OCI-LY1 (cell line): ENCODE measurements at regions not wholly inside any gene's neighbourhood (a gene's known extent, or its start where the extent isn't known, plus 50 kb on each side); places are given as distances from the start of the nearest gene placed in this dataset.
A peak's percentile ranks its signal among the peaks of the same experiment; 100 is the strongest.

ENCODE experiments used
- H2AFZ ChIP-seq: fragments of 200-600 bp; sonication (generic), shearing (Covaris generic); 2 replicates; pipeline ENCODE4 v1.6.0; 2014; ENCODE audit warnings: antibody characterized with exemption, mild to moderate bottlenecking, low read length
- H3F3A ChIP-seq: fragments of 200-600 bp; sonication (generic), shearing (Covaris generic); 2 replicates; pipeline ENCODE4 v1.6.0; 2014; ENCODE audit warnings: mild to moderate bottlenecking, antibody characterized with exemption, low read length, moderate library complexity; ENCODE audit not compliant: insufficient read depth
- H3K27ac ChIP-seq: fragments of 200-600 bp; sonication (generic); 2 replicates; pipeline ENCODE4 v1.5.1; 2014; ENCODE audit warnings: low read length, mixed run types, mild to moderate bottlenecking, low read depth; ENCODE audit not compliant: poor library complexity, severe bottlenecking
- H3K27me3 ChIP-seq: fragments of 200-600 bp; sonication (generic); 2 replicates; pipeline ENCODE4 v1.6.0; 2014; ENCODE audit warnings: antibody characterized with exemption, mild to moderate bottlenecking, low read length, moderate library complexity; ENCODE audit not compliant: insufficient read depth
- H3K36me3 ChIP-seq: fragments of 200-600 bp; sonication (generic); 2 replicates; pipeline ENCODE4 v1.6.1; 2014; ENCODE audit warnings: mild to moderate bottlenecking, antibody characterized with exemption, low read length, moderate library complexity, mixed read lengths; ENCODE audit not compliant: insufficient read depth
- H3K4me1 ChIP-seq: fragments of 200-600 bp; sonication (generic); 2 replicates; pipeline ENCODE4 v1.5.1; 2014; ENCODE audit warnings: mild to moderate bottlenecking, low read length, moderate library complexity; ENCODE audit not compliant: insufficient read depth, severe bottlenecking
- H3K4me2 ChIP-seq: fragments of 200-600 bp; sonication (generic), shearing (Covaris generic); 2 replicates; pipeline ENCODE4 v1.6.1; 2014; ENCODE audit warnings: low read length
- H3K4me3 ChIP-seq: fragments of 200-600 bp; sonication (generic); 2 replicates; pipeline ENCODE4 v1.5.1; 2014; ENCODE audit warnings: low read length, low read depth, mild to moderate bottlenecking, mixed read lengths; ENCODE audit not compliant: poor library complexity, severe bottlenecking
- H3K79me2 ChIP-seq: fragments of 200-600 bp; shearing (Covaris generic); 2 replicates; pipeline ENCODE4 v1.6.1; 2016; ENCODE audit warnings: mixed run types, low read length, mixed read lengths; ENCODE audit not compliant: insufficient read depth
- H3K9ac ChIP-seq: fragments of 200-600 bp; sonication (generic), shearing (Covaris generic); 2 replicates; pipeline ENCODE4 v1.6.1; 2014; ENCODE audit warnings: mild to moderate bottlenecking, low read length, mixed read lengths
- H3K9me2 ChIP-seq: fragments of 200-600 bp; sonication (generic), shearing (Covaris generic); 2 replicates; pipeline ENCODE4 v1.6.1; 2014; ENCODE audit warnings: low read depth, mild to moderate bottlenecking, low read length, mixed read lengths
- H3K9me3 ChIP-seq: fragments of 200-600 bp; shearing (Covaris generic); 2 replicates; pipeline ENCODE4 v1.6.1; 2014; ENCODE audit warnings: low read length, mixed read lengths
- H4K20me1 ChIP-seq: fragments of 200-600 bp; sonication (generic), shearing (Covaris generic); 2 replicates; pipeline ENCODE4 v1.6.0; 2016; ENCODE audit warnings: mild to moderate bottlenecking, low read length; ENCODE audit not compliant: insufficient read depth
- EZH2 ChIP-seq: fragments of 200-600 bp; sonication (generic), shearing (Covaris generic); IDR thresholded peaks from 2 replicates; pipeline ENCODE4 v1.8.0; 2017; ENCODE audit warnings: borderline replicate concordance, mixed run types, mild to moderate bottlenecking, antibody characterized with exemption, low read length, moderate library complexity, mixed read lengths
- TF ChIP-seq, protein P1 (sequence below): fragments of 200-600 bp; sonication (generic), shearing (Covaris generic); IDR thresholded peaks from 2 replicates; pipeline ENCODE4 v1.5.1; 2017; ENCODE audit warnings: mild to moderate bottlenecking, antibody characterized with exemption, low read length, moderate library complexity, mixed read lengths

GRCh38 chr1:5394111-5394510, 598.1 kb downstream of the NPHP4 start:
- H3K4me3 ChIP-seq, result no peak overlapping the region
- no peaks in the 10 kb centered on the region for H3K36me3 ChIP-seq
- no peaks in the 10 kb centered on the region for H4K20me1 ChIP-seq
- H3K9me2 ChIP-seq, result no peaks in the 10 kb centered on the region
- TF ChIP-seq, protein P1, sequence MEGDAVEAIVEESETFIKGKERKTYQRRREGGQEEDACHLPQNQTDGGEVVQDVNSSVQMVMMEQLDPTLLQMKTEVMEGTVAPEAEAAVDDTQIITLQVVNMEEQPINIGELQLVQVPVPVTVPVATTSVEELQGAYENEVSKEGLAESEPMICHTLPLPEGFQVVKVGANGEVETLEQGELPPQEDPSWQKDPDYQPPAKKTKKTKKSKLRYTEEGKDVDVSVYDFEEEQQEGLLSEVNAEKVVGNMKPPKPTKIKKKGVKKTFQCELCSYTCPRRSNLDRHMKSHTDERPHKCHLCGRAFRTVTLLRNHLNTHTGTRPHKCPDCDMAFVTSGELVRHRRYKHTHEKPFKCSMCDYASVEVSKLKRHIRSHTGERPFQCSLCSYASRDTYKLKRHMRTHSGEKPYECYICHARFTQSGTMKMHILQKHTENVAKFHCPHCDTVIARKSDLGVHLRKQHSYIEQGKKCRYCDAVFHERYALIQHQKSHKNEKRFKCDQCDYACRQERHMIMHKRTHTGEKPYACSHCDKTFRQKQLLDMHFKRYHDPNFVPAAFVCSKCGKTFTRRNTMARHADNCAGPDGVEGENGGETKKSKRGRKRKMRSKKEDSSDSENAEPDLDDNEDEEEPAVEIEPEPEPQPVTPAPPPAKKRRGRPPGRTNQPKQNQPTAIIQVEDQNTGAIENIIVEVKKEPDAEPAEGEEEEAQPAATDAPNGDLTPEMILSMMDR, result peak; percentile 29; the same call in 1 of the 2 replicates
- no peak for TF ChIP-seq EZH2
- peaks cover 3% of the 10 kb centered on the region for H3K27me3 ChIP-seq
- no peaks in the 10 kb centered on the region for H3F3A ChIP-seq
- no peaks in the 10 kb centered on the region for H3K9me3 ChIP-seq
- H3K4me1 ChIP-seq, result no peaks in the 10 kb centered on the region
- no peak overlapping the region for H3K9ac ChIP-seq
- no peak overlapping the region for H2AFZ ChIP-seq
- H3K27ac ChIP-seq, result no peak overlapping the region
- no peaks in the 10 kb centered on the region for H3K79me2 ChIP-seq
- H3K4me2 ChIP-seq, result no peak overlapping the region

- Histone ChIP-seq H3K4me1 (no peaks in the 10 kb centered on the region), H3K36me3 (no peaks in the 10 kb centered on the region), H3K9ac (no peak overlapping the region), H3K9me2 (no peaks in the 10 kb centered on the region), H4K20me1 (no peaks in the 10 kb centered on the region), H3F3A (no peaks in the 10 kb centered on the region), H2AFZ (no peak overlapping the region), H3K27me3 (peaks cover 3% of the 10 kb centered on the region), H3K4me2 (no peak overlapping the region), H3K27ac (no peak overlapping the region), H3K4me3 (no peak overlapping the region), H3K9me3 (no peaks in the 10 kb centered on the region), H3K79me2 (no peaks in the 10 kb centered on the region)
- TF ChIP-seq, protein P1, result no peak
- no peak for TF ChIP-seq EZH2
Observed at GRCh38 chr1:5393603-5394002, 598.6 kb downstream of the NPHP4 start.

- Histone ChIP-seq H2AFZ (no peak overlapping the region), H3K4me2 (no peak overlapping the region)
Observed at GRCh38 chr1:5393146-5393545, 599.1 kb downstream of the NPHP4 start.

More at GRCh38 chr1:5393146-5393545, 599.1 kb downstream of the NPHP4 start:
- Histone ChIP-seq H3K27me3 (peaks cover 3% of the 10 kb centered on the region), H3K4me3 (no peak overlapping the region), H3F3A (no peaks in the 10 kb centered on the region), H3K9me3 (no peaks in the 10 kb centered on the region), H4K20me1 (no peaks in the 10 kb centered on the region), H3K9me2 (no peaks in the 10 kb centered on the region), H3K9ac (no peak overlapping the region), H3K79me2 (no peaks in the 10 kb centered on the region), H3K36me3 (no peaks in the 10 kb centered on the region), H3K4me1 (no peaks in the 10 kb centered on the region), H3K27ac (no peak overlapping the region)
- no peak for TF ChIP-seq EZH2
- TF ChIP-seq, protein P1, result no peak
